ENCODE measurements at regions not wholly inside any gene's neighbourhood (a gene's known extent, or its start where the extent isn't known, plus 50 kb on each side); places are given as distances from the start of the nearest gene placed in this dataset.
"Not testable (repeated sequence)": the region's sequence is repeated elsewhere in the genome, so short reads cannot be mapped to it uniquely, and the experiment has no call there.

- not testable (repeated sequence) for DNase-seq (ENCODE audit: low spot score)
Observed at GRCh38 chr9:97248252-97248651, 59.2 kb upstream of the CCDC180 start.

- DNase-seq (ENCODE audit: low spot score), result no peak
Observed at GRCh38 chr9:97243606-97244005, 63.9 kb upstream of the CCDC180 start.

DNA sequence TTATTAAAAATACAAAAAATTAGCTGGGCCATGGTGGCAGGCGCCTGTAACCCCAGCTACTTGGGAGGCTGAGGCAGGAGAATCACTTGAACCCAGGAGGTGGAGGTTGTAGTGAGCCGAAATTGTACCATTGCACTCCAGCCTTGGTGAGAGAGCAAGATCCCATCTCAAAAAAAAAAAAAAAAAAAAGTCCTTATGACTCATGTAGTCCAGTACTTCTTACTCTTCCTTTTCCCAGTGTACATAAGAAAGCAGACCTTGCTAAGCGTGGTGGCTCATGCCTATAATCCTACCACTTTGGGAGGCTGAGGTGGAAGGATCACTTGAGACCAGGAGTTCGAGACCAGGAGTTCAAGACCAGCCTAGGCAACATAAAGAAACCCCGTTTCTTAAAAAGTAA is 66.0 kb upstream of the CCDC180 start:
- DNase-seq (ENCODE audit: low spot score), result not testable (repeated sequence)

GRCh38 chr9:97237951-97238889 is 69.2 kb upstream of the CCDC180 start:
- peak; percentile 93 for DNase-seq (ENCODE audit: low spot score)

GRCh38 chr9:97237311-97237786 is 70.1 kb upstream of the CCDC180 start:
- peak; percentile 15 for DNase-seq (ENCODE audit: low spot score)

DNA sequence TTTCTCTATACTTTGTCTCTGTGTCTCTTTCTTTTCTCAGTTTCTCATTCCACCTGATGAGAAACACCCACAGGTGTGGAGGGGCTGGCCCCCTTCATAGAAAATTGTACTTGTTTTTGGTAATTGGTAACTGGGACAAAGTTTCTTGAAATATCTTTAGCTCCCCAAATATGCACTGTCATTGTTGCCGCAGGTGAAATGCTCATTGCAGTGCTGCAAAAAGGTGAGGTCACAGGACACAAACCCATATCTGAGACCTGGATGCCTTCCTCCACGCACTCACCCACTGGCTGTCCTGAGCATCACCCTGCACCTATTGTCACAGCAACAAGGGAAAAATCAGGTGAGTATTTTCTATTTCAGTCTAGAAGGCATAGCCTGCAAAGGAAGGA is 74.5 kb upstream of the CCDC180 start:
- not testable (repeated sequence) for DNase-seq (ENCODE audit: low spot score)

- not testable (repeated sequence) for DNase-seq (ENCODE audit: low spot score)
Observed at GRCh38 chr9:97232060-97233008, 75.1 kb upstream of the CCDC180 start.

DNA sequence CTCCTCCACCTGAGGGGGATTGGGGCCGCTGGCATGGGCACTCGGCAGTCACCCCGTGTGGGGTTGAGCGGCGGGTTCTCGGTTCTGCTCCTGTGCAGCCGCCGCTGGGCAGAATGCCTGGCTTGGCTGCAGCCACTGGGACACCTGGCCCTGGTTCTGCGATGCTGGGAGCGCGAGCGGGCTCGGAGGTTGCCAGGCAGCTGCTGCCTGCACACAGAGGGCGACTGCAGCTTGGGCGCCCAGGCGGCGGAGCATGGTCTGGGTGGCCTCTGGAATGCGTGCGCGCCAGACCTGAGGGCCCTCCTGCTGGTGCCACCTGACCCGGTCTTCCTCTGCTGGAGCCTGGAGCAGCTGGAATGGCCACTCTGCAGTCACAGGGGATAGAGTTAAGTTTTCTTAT is 85.1 kb upstream of the CCDC180 start:
- peak; percentile 25 for DNase-seq (ENCODE audit: low spot score)

GRCh38 chr9:97221478-97222355 is 85.7 kb upstream of the CCDC180 start:
- DNase-seq (ENCODE audit: low spot score), result peak; percentile 77

GRCh38 chr9:97220894-97221477 is 86.5 kb upstream of the CCDC180 start:
- peak; percentile 27 for DNase-seq (ENCODE audit: low spot score)

GRCh38 chr9:97220396-97220795 is 87.1 kb upstream of the CCDC180 start:
- DNase-seq (ENCODE audit: low spot score), result not testable (repeated sequence)

GRCh38 chr9:97219443-97220140 is 87.9 kb upstream of the CCDC180 start:
- DNase-seq (ENCODE audit: low spot score), result not testable (repeated sequence)

DNA sequence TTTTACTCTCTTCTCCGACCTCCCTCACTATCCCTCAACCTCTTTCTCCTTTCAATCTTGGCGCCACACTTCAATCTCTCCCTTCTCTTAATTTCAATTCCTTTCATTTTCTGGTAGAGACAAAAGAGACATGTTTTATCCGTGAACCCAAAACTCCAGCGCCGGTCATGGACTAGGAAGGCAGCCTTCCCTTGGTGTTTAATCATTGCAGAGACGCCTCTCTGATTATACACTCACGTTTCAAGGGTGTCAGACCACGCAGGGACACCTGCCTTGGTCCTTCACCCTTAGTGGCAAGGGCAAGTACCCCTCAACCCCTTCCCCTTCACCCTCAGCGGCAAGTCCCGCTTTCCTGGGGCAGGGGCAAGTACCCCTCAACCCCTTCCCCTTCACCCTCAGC is 92.3 kb upstream of the CCDC180 start:
- not testable (repeated sequence) for DNase-seq (ENCODE audit: low spot score)

DNA sequence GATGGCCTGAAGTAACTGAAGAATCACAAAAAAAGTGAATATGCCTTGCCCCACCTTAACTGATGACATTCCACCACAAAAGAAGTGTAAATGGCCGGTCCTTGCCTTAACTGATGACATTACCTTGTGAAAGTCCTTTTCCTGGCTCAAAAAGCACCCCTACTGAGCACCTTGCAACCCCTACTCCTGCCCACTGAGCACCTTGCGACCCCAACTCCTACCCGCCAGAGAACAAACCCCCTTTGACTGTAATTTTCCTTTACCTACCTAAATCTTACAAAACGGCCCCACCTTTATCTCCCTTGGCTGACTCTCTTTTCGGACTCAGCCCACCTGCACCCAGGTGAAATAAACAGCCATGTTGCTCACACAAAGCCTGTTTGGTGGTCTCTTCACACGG is 92.9 kb upstream of the CCDC180 start:
- not testable (repeated sequence) for DNase-seq (ENCODE audit: low spot score)

DNA sequence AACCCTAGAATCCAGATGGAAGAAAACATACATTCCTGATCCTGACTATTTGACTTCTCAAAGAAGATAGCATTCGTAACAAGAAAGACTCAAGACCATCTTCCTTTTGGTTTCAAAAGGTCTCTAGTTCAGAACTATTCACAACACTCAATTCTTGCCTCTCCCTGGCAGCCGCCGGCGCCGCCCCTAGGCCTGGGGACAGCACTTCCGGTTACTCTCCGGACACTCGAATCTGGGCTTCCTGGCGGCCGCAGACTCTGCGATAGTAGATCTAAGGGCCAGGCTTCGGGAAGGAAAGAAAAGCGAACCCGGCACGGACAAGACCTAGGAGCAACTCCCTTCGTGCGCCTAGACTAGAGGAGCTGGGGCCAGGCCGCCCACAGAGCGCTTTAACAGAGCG is 107.8 kb upstream of the CCDC180 start:
- DNase-seq (ENCODE audit: low spot score), result not testable (repeated sequence)

DNA sequence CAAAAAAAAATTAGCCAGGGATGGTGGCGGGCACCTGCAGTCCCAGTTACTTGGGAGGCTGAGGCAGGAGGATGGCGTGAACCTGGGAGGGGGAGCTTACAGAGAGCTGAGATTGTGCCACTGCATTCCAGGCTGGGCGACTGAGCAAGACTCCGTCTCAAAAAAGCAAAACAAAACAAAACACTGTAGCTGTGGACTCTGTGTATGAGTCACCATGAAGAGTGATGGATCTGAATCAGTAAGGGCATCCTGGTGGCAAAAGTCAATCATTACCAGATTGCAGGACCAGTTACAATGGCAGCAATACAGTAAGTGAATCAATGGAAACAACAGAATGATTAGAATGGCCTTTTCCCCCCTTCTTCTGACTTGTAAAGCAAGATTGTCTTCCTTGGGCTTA is 113.7 kb upstream of the CCDC180 start:
- not testable (repeated sequence) for DNase-seq (ENCODE audit: low spot score)

GRCh38 chr9:97188545-97188944 is 118.9 kb upstream of the CCDC180 start:
- DNase-seq (ENCODE audit: low spot score), result no peak

GRCh38 chr9:97187706-97188105 is 119.8 kb upstream of the CCDC180 start:
- not testable (repeated sequence) for DNase-seq (ENCODE audit: low spot score)

GRCh38 chr9:97186493-97186892 is 121.0 kb upstream of the CCDC180 start:
- no peak for DNase-seq (ENCODE audit: low spot score)

GRCh38 chr9:97182532-97182931 is 124.9 kb upstream of the CCDC180 start:
- DNase-seq (ENCODE audit: low spot score), result not testable (repeated sequence)
